WTC11 (cell line): ENCODE measurements at regions not wholly inside any gene's neighbourhood (a gene's known extent, or its start where the extent isn't known, plus 50 kb on each side); places are given as distances from the start of the nearest gene placed in this dataset.

Experiments
- CREM ChIP-seq: sonication (generic); formaldehyde crosslinking; IDR thresholded peaks from 2 replicates; pipeline ENCODE4 v1.8.1; 2022; ENCODE audit warnings: mild to moderate bottlenecking, missing genetic modification reagents, moderate library complexity
- HMGXB4 ChIP-seq: sonication (generic); formaldehyde crosslinking; IDR thresholded peaks from 2 replicates; pipeline ENCODE4 v1.8.1; 2023; ENCODE audit warnings: mild to moderate bottlenecking, moderate library complexity, missing genetic modification reagents

GRCh38 chr2:166725927-166726924 is 162.1 kb upstream of the XIRP2 start:
- TF ChIP-seq HMGXB4 (CRISPR knock-in tag) = no peak
- TF ChIP-seq CREM = no peak
